Mesenchymal stem cell (in vitro differentiated cells and primary cell): ENCODE measurements at regions not wholly inside any gene's neighbourhood (a gene's known extent, or its start where the extent isn't known, plus 50 kb on each side); places are given as distances from the start of the nearest gene placed in this dataset.
"Not testable (repeated sequence)": the region's sequence is repeated elsewhere in the genome, so short reads cannot be mapped to it uniquely, and the experiment has no call there.

Experiments
- DNase-seq: peaks from one replicate; pipeline ENCODE4 v3.0.0-alpha.2; 2013
- H2AFZ ChIP-seq: one replicate; pipeline ENCODE4 v1.6.1; 2013; ENCODE audit warnings: low read depth, mild to moderate bottlenecking, control low read depth, inconsistent platforms, low read length, moderate library complexity
- H2AK5ac ChIP-seq: 2 replicates; pipeline ENCODE4 v1.6.1; 2013; ENCODE audit warnings: low read length, moderate library complexity, mild to moderate bottlenecking, inconsistent platforms; ENCODE audit not compliant: severe bottlenecking
- H2BK120ac ChIP-seq: one replicate; pipeline ENCODE4 v1.6.1; 2013; ENCODE audit warnings: low read depth, mild to moderate bottlenecking, inconsistent platforms, low read length, moderate library complexity
- H2BK12ac ChIP-seq, 2 experiments: one replicate each; pipeline ENCODE4 v1.6.1; 2013; ENCODE audit warnings: inconsistent platforms in 2 of 2, low read length in 2 of 2, mild to moderate bottlenecking in 2 of 2, moderate library complexity in 2 of 2, control low read depth in 1 of 2
- H2BK15ac ChIP-seq: one replicate; pipeline ENCODE4 v1.6.1; 2013; ENCODE audit warnings: mild to moderate bottlenecking, low read depth, inconsistent platforms; ENCODE audit not compliant: poor library complexity, severe bottlenecking
- H2BK5ac ChIP-seq: 2 replicates; pipeline ENCODE4 v1.6.1; 2013; ENCODE audit warnings: low read depth, mild to moderate bottlenecking, low read length, control low read depth, inconsistent platforms; ENCODE audit not compliant: poor library complexity, severe bottlenecking
- H3K14ac ChIP-seq, 2 experiments: one replicate each; pipeline ENCODE4 v1.6.1; 2013; ENCODE audit warnings: inconsistent platforms in 2 of 2, low read length in 2 of 2, control low read depth in 1 of 2, mild to moderate bottlenecking in 1 of 2, moderate library complexity in 1 of 2
- H3K18ac ChIP-seq, 2 experiments: one replicate each; pipeline ENCODE4 v1.6.1; 2013; ENCODE audit warnings: inconsistent platforms in 2 of 2, low read length in 2 of 2, control low read depth in 1 of 2, low read depth in 1 of 2, mild to moderate bottlenecking in 1 of 2
- H3K23ac ChIP-seq, 2 experiments: one replicate each; pipeline ENCODE4 v1.6.1; 2013; ENCODE audit warnings: inconsistent platforms in 2 of 2, low read length in 2 of 2, mild to moderate bottlenecking in 2 of 2, moderate library complexity in 2 of 2, control low read depth in 1 of 2
- H3K27ac ChIP-seq: 2 replicates; pipeline ENCODE4 v1.5.1; 2013; ENCODE audit warnings: mild to moderate bottlenecking, moderate library complexity, low read length, control low read depth, inconsistent platforms; ENCODE audit not compliant: poor library complexity, severe bottlenecking
- H3K27me3 ChIP-seq, 2 experiments: 2 replicates each; pipeline versions ENCODE4 v1.6.1 to v1.7.0; 2013; ENCODE audit warnings: low read length in 2 of 2, mild to moderate bottlenecking in 2 of 2, moderate library complexity in 2 of 2, control low read depth in 1 of 2, inconsistent platforms in 1 of 2; ENCODE audit not compliant: control insufficient read depth in 1 of 2, insufficient read depth in 1 of 2
- H3K36me3 ChIP-seq, 2 experiments: 2 replicates each; pipeline versions ENCODE4 v1.6.1 to v1.7.0; 2013; ENCODE audit warnings: low read length in 2 of 2, control low read depth in 1 of 2, inconsistent platforms in 1 of 2, low read depth in 1 of 2, mild to moderate bottlenecking in 1 of 2; ENCODE audit not compliant: insufficient read depth in 2 of 2, control insufficient read depth in 1 of 2
- H3K4ac ChIP-seq, 2 experiments: one replicate each; pipeline ENCODE4 v1.6.1; 2013; ENCODE audit warnings: inconsistent platforms in 2 of 2, low read length in 2 of 2, mild to moderate bottlenecking in 2 of 2, moderate library complexity in 2 of 2, control low read depth in 1 of 2, low read depth in 1 of 2
- H3K4me1 ChIP-seq: 2 replicates; pipeline ENCODE4 v1.6.1; 2013; ENCODE audit warnings: low read depth, low read length, control low read depth; ENCODE audit not compliant: control insufficient read depth, insufficient read depth
- H3K4me2 ChIP-seq: 2 replicates; pipeline ENCODE4 v1.6.1; 2013; ENCODE audit warnings: low read length, mild to moderate bottlenecking, inconsistent platforms; ENCODE audit not compliant: poor library complexity, severe bottlenecking
- H3K4me3 ChIP-seq, 2 experiments: 2 replicates each; pipeline versions ENCODE4 v1.5.1 to v1.7.0; 2013; ENCODE audit warnings: low read length in 2 of 2, mild to moderate bottlenecking in 2 of 2, control low read depth in 1 of 2, low read depth in 1 of 2; ENCODE audit not compliant: insufficient read depth in 1 of 2
- H3K79me1 ChIP-seq: replicated peaks from 2 replicates; pipeline ENCODE4 v1.6.1; 2013; ENCODE audit warnings: mild to moderate bottlenecking, control low read depth, low read length, inconsistent platforms; ENCODE audit not compliant: poor library complexity, severe bottlenecking
- H3K9ac ChIP-seq: 2 replicates; pipeline ENCODE4 v1.7.0; 2013; ENCODE audit warnings: mild to moderate bottlenecking, low read length, moderate library complexity
- H3K9me3 ChIP-seq: 2 replicates; pipeline ENCODE4 v1.7.0; 2013; ENCODE audit warnings: mild to moderate bottlenecking, low read length; ENCODE audit not compliant: control insufficient read depth
- H4K8ac ChIP-seq: one replicate; pipeline ENCODE4 v1.6.1; 2013; ENCODE audit warnings: inconsistent platforms, mild to moderate bottlenecking, low read length, moderate library complexity
- H4K91ac ChIP-seq: one replicate; pipeline ENCODE4 v1.6.1; 2013; ENCODE audit warnings: mild to moderate bottlenecking, low read length, inconsistent platforms
- WGBS: methylation state at CpG from one replicate; pipeline ENCODE4 v1.1.7; 2013; ENCODE audit warnings: mixed read lengths; 5-methylcytosine and 5-hydroxymethylcytosine counted together

DNA sequence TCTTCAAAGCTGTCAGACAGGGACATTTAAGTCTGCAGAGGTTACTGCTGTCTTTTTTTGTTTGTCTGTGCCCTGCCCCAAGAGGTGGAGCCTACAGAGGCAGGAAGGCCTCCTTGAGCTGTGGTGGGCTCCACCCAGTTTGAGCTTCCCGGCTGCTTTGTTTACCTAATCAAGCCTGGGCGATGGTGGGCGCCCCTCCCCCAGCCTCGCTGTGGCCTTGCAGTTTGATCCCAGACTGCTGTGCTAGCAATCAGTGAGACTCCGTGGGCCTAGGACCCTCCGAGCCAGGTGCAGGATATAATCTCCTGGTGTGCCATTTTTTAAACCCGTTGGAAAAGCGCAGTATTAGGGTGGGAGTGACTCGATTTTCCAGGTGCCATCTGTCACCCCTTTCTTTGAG, 918.7 kb upstream of the MAN1A1 start:
- H3K23ac ChIP-seq, H3K27me3 ChIP-seq, H2BK15ac ChIP-seq, DNase-seq, H3K79me1 ChIP-seq, H3K4me2 ChIP-seq, H3K4me3 ChIP-seq, H3K9ac ChIP-seq, H3K14ac ChIP-seq, H2AK5ac ChIP-seq, H3K18ac ChIP-seq, H3K27ac ChIP-seq, H2BK5ac ChIP-seq, H3K4me1 ChIP-seq, H2AFZ ChIP-seq, H4K8ac ChIP-seq, H3K4ac ChIP-seq, H2BK12ac ChIP-seq, H3K9me3 ChIP-seq, H2BK120ac ChIP-seq, H3K36me3 ChIP-seq, H4K91ac ChIP-seq: not testable (repeated sequence)
- WGBS = 85% methylated on average over 9 of the region's 9 CpGs

DNA sequence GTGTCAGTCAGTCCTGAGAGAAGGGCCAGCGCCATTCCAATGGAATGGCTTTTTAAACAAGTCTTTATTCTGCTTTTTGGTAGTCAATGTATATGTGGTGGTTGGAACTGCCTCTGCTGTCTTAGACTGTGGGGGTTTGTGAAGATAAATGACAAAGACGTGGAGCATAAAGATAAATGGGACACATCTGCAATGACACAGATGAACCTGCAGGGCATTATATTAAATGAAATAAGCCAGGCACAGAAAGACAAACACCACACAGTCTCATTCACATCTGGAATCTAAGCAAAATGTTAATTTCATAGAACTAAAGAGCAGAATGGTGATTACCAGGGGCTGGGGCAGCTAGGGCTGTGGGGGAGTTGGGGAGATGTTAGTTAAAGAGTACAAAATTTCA, 912.8 kb upstream of the MAN1A1 start:
- no peak for DNase-seq
- H3K36me3 ChIP-seq = no peaks in the 10 kb centered on the region
- no peak overlapping the region for H2BK15ac ChIP-seq
- no peaks in the 10 kb centered on the region for H3K79me1 ChIP-seq
- H2BK120ac ChIP-seq = no peak overlapping the region
- H2AK5ac ChIP-seq = no peak overlapping the region
- H3K4ac ChIP-seq = no peak overlapping the region
- no peak overlapping the region for H2AFZ ChIP-seq
- no peak overlapping the region for H3K4me2 ChIP-seq
- H3K23ac ChIP-seq = no peak overlapping the region
- H3K9me3 ChIP-seq = no peaks in the 10 kb centered on the region
- WGBS = 98% methylated on average over 2 of the region's 2 CpGs
- no peak overlapping the region for H3K18ac ChIP-seq
- H2BK5ac ChIP-seq = no peak overlapping the region
- no peak overlapping the region for H4K8ac ChIP-seq
- no peak overlapping the region for H3K4me3 ChIP-seq
- H3K14ac ChIP-seq = no peak overlapping the region
- no peak overlapping the region for H3K9ac ChIP-seq
- no peaks in the 10 kb centered on the region for H3K27me3 ChIP-seq
- H3K4me1 ChIP-seq = no peaks in the 10 kb centered on the region
- no peak overlapping the region for H2BK12ac ChIP-seq
- no peak overlapping the region for H3K27ac ChIP-seq
- no peak overlapping the region for H4K91ac ChIP-seq

DNA sequence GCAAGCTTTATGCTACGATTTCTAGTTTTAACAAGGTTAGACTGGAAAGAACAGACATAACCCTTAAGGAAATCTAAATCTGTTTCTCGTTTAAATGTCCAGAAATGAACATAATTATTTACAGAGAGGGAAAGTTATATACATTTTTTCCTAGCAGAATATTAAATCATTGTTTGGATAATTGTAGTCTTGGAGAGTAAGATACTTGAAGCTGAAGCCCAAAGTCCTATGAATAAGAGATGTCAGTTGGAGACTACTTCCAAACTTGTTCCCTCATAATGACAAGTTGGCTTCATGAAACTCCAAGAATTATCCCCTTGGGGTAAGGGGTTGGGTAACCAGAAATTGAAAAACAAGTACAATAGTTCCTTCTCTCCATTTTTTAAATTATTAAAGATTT, 911.1 kb upstream of the MAN1A1 start:
- no peak overlapping the region for H4K8ac ChIP-seq

GRCh38 chr6:120254651-120255050, 905.1 kb upstream of the MAN1A1 start:
- H3K4me2 ChIP-seq = no peak overlapping the region
- no peak overlapping the region for H2BK12ac ChIP-seq
- no peak overlapping the region for H2AFZ ChIP-seq
- no peak overlapping the region for H2BK15ac ChIP-seq
- no peak overlapping the region for H2AK5ac ChIP-seq
- no peak overlapping the region for H3K4ac ChIP-seq
- H4K91ac ChIP-seq = no peak overlapping the region
- 97% methylated on average over 4 of the region's 4 CpGs for WGBS
- H3K36me3 ChIP-seq = no peaks in the 10 kb centered on the region
- no peaks in the 10 kb centered on the region for H3K4me1 ChIP-seq
- no peaks in the 10 kb centered on the region for H3K27me3 ChIP-seq
- H3K9me3 ChIP-seq = no peaks in the 10 kb centered on the region
- H3K27ac ChIP-seq = no peak overlapping the region
- H3K23ac ChIP-seq = no peak overlapping the region
- H3K18ac ChIP-seq = no peak overlapping the region
- H2BK120ac ChIP-seq = no peak overlapping the region
- H4K8ac ChIP-seq = no peak overlapping the region
- H3K9ac ChIP-seq = no peak overlapping the region
- H2BK5ac ChIP-seq = no peak overlapping the region
- no peaks in the 10 kb centered on the region for H3K79me1 ChIP-seq
- H3K14ac ChIP-seq = no peak overlapping the region
- no peak overlapping the region for H3K4me3 ChIP-seq
- no peak for DNase-seq

More for the DNA sequence above, 911.1 kb upstream of the MAN1A1 start:
- no peak overlapping the region for H2BK15ac ChIP-seq
- no peaks in the 10 kb centered on the region for H3K79me1 ChIP-seq
- H3K4me1 ChIP-seq = no peaks in the 10 kb centered on the region
- no peak overlapping the region for H3K23ac ChIP-seq
- H3K27me3 ChIP-seq = no peaks in the 10 kb centered on the region
- DNase-seq = no peak
- no peak overlapping the region for H2AK5ac ChIP-seq
- H2BK5ac ChIP-seq = no peak overlapping the region
- no peaks in the 10 kb centered on the region for H3K9me3 ChIP-seq
- no peak overlapping the region for H3K9ac ChIP-seq
- H3K18ac ChIP-seq = no peak overlapping the region
- no peak overlapping the region for H3K27ac ChIP-seq
- H2BK12ac ChIP-seq = no peak overlapping the region
- H3K36me3 ChIP-seq = no peaks in the 10 kb centered on the region
- no peak overlapping the region for H3K14ac ChIP-seq
- no peak overlapping the region for H3K4ac ChIP-seq
- no peak overlapping the region for H2AFZ ChIP-seq
- WGBS = 86% methylated on average over 1 of the region's 2 CpGs
- no peak overlapping the region for H3K4me3 ChIP-seq
- no peak overlapping the region for H2BK120ac ChIP-seq
- no peak overlapping the region for H3K4me2 ChIP-seq
- no peak overlapping the region for H4K91ac ChIP-seq
